Neuronal stem cell (in vitro differentiated cells): ENCODE measurements at regions not wholly inside any gene's neighbourhood (a gene's known extent, or its start where the extent isn't known, plus 50 kb on each side); places are given as distances from the start of the nearest gene placed in this dataset.

Source experiments
- DNase-seq: peaks from one replicate; pipeline ENCODE4 v3.0.0-alpha.2; 2013; ENCODE audit warnings: low spot score
- H2AFZ ChIP-seq: one replicate; pipeline ENCODE4 v1.6.1; 2013; ENCODE audit warnings: mild to moderate bottlenecking, low read length, inconsistent platforms
- H2AK5ac ChIP-seq: 2 replicates; pipeline ENCODE4 v1.6.1; 2013; ENCODE audit warnings: low read depth, mild to moderate bottlenecking, inconsistent platforms, low read length, moderate library complexity, mixed read lengths
- H2BK120ac ChIP-seq: 2 replicates; pipeline ENCODE4 v1.6.1; 2013; ENCODE audit warnings: low read depth, mild to moderate bottlenecking, inconsistent platforms, low read length, moderate library complexity, mixed read lengths
- H2BK12ac ChIP-seq: one replicate; pipeline ENCODE4 v1.6.1; 2013; ENCODE audit warnings: low read length, inconsistent platforms
- H2BK15ac ChIP-seq: 2 replicates; pipeline ENCODE4 v1.6.1; 2013; ENCODE audit warnings: mild to moderate bottlenecking, low read length, inconsistent platforms, mixed read lengths
- H2BK5ac ChIP-seq: one replicate; pipeline ENCODE4 v1.6.1; 2013; ENCODE audit warnings: inconsistent platforms, mild to moderate bottlenecking, low read length, moderate library complexity
- H3K14ac ChIP-seq: one replicate; pipeline ENCODE4 v1.6.1; 2013; ENCODE audit warnings: low read length, inconsistent platforms
- H3K18ac ChIP-seq: 2 replicates; pipeline ENCODE4 v1.6.1; 2013; ENCODE audit warnings: low read length, inconsistent platforms
- H3K23ac ChIP-seq: 2 replicates; pipeline ENCODE4 v1.6.1; 2013; ENCODE audit warnings: low read depth, mild to moderate bottlenecking, mixed read lengths, low read length, inconsistent platforms; ENCODE audit not compliant: poor library complexity
- H3K27ac ChIP-seq: replicated peaks from 3 replicates; pipeline ENCODE4 v1.5.1; 2013; ENCODE audit warnings: low read length, inconsistent platforms
- H3K27me3 ChIP-seq, 3 experiments: 2 replicates each; pipeline ENCODE4 v1.6.1; 2013; ENCODE audit warnings: low read length in 3 of 3, mild to moderate bottlenecking in 2 of 3, inconsistent platforms in 1 of 3, low read depth in 1 of 3, mixed read lengths in 1 of 3, moderate library complexity in 1 of 3; ENCODE audit not compliant: control insufficient read depth in 3 of 3, insufficient read depth in 3 of 3
- H3K36me3 ChIP-seq, 2 donors: replicated peaks in 1 of 2; 2 replicates each; pipeline ENCODE4 v1.6.1; 2013; ENCODE audit warnings: low read length in 2 of 2; ENCODE audit not compliant: control insufficient read depth in 2 of 2, insufficient read depth in 2 of 2
- H3K4ac ChIP-seq: 2 replicates; pipeline ENCODE4 v1.6.1; 2013; ENCODE audit warnings: inconsistent platforms, mild to moderate bottlenecking, low read length, moderate library complexity
- H3K4me1 ChIP-seq, 2 donors: 1 replicate in 1 of 2; 2 replicates in 1 of 2; pipeline ENCODE4 v1.6.1; 2013; ENCODE audit warnings: low read length in 2 of 2, low read depth in 1 of 2; ENCODE audit not compliant: control insufficient read depth in 2 of 2, insufficient read depth in 1 of 2
- H3K4me2 ChIP-seq: one replicate; pipeline ENCODE4 v1.6.1; 2013; ENCODE audit warnings: mild to moderate bottlenecking, low read length, inconsistent platforms; ENCODE audit not compliant: insufficient read depth, poor library complexity, severe bottlenecking
- H3K4me3 ChIP-seq, 2 donors: 2 replicates each; pipeline ENCODE4 v1.5.1; 2013; ENCODE audit warnings: low read length in 2 of 2, mild to moderate bottlenecking in 2 of 2, inconsistent platforms in 1 of 2, moderate library complexity in 1 of 2
- H3K79me1 ChIP-seq: one replicate; pipeline ENCODE4 v1.6.1; 2013; ENCODE audit warnings: low read depth, mild to moderate bottlenecking, inconsistent platforms, low read length, moderate library complexity
- H3K9ac ChIP-seq: one replicate; pipeline ENCODE4 v1.6.1; 2013; ENCODE audit warnings: mild to moderate bottlenecking, low read depth, low read length, inconsistent platforms; ENCODE audit not compliant: poor library complexity
- H3K9me3 ChIP-seq, 2 donors: replicated peaks in 1 of 2; 2 replicates each; pipeline versions ENCODE3 to v1.6.1; 2013; ENCODE audit warnings: low read length in 2 of 2, mild to moderate bottlenecking in 2 of 2, inconsistent platforms in 1 of 2, low read depth in 1 of 2, mixed read lengths in 1 of 2, moderate library complexity in 1 of 2; ENCODE audit not compliant: control insufficient read depth in 2 of 2, insufficient read depth in 1 of 2
- H4K8ac ChIP-seq: one replicate; pipeline ENCODE4 v1.6.1; 2013; ENCODE audit warnings: low read depth, mild to moderate bottlenecking, inconsistent platforms, low read length, moderate library complexity
- H4K91ac ChIP-seq: one replicate; pipeline ENCODE4 v1.6.1; 2013; ENCODE audit warnings: low read length, low read depth, mild to moderate bottlenecking, inconsistent platforms; ENCODE audit not compliant: poor library complexity

- H3K27me3 ChIP-seq, result no peaks in the 10 kb centered on the region
- H3K4me2 ChIP-seq, result no peak overlapping the region
- no peaks in the 10 kb centered on the region for H3K79me1 ChIP-seq
- DNase-seq, result no peak
- no peaks in the 10 kb centered on the region for H3K4me1 ChIP-seq
- no peak overlapping the region for H3K4ac ChIP-seq
- no peak overlapping the region for H3K18ac ChIP-seq
- no peak overlapping the region for H4K8ac ChIP-seq
- no peak overlapping the region for H3K4me3 ChIP-seq
- peaks cover 0 to 3% of the 10 kb centered on the region in 2 donors for H3K9me3 ChIP-seq
- H2AFZ ChIP-seq, result no peak overlapping the region
- H3K23ac ChIP-seq, result no peak overlapping the region
- no peaks in the 10 kb centered on the region for H3K36me3 ChIP-seq
- no peak overlapping the region for H3K9ac ChIP-seq
- no peak overlapping the region for H2BK120ac ChIP-seq
- H2AK5ac ChIP-seq, result no peak overlapping the region
- no peak overlapping the region for H2BK12ac ChIP-seq
- no peak overlapping the region for H2BK5ac ChIP-seq
- H3K27ac ChIP-seq, result no peak overlapping the region
- no peak overlapping the region for H3K14ac ChIP-seq
- H2BK15ac ChIP-seq, result no peak overlapping the region
- H4K91ac ChIP-seq, result no peak overlapping the region
Measured at GRCh38 chr11:94715225-94715624, 52.9 kb upstream of the AMOTL1 start.

- no peak overlapping the region for H3K18ac ChIP-seq
- no peak overlapping the region for H3K27ac ChIP-seq
- H2AK5ac ChIP-seq, result no peak overlapping the region
- no peak overlapping the region for H3K4me3 ChIP-seq
- no peak overlapping the region for H2BK5ac ChIP-seq
- H2BK120ac ChIP-seq, result no peak overlapping the region
- no peak overlapping the region for H3K14ac ChIP-seq
- no peak overlapping the region for H2AFZ ChIP-seq
- H3K4me2 ChIP-seq, result no peak overlapping the region
- H3K27me3 ChIP-seq, result no peaks in the 10 kb centered on the region
- no peak overlapping the region for H3K23ac ChIP-seq
- no peak for DNase-seq
- H2BK12ac ChIP-seq, result no peak overlapping the region
- no peak overlapping the region for H4K8ac ChIP-seq
- H3K4me1 ChIP-seq, result no peaks in the 10 kb centered on the region
- no peak overlapping the region for H2BK15ac ChIP-seq
- no peak overlapping the region for H4K91ac ChIP-seq
- no peak overlapping the region for H3K9ac ChIP-seq
- H3K79me1 ChIP-seq, result no peaks in the 10 kb centered on the region
- H3K4ac ChIP-seq, result no peak overlapping the region
- peaks cover 0 to 3% of the 10 kb centered on the region in 2 donors for H3K9me3 ChIP-seq
- no peaks in the 10 kb centered on the region for H3K36me3 ChIP-seq
Measured at GRCh38 chr11:94717667-94718066, 50.5 kb upstream of the AMOTL1 start.
